ENCODE measurements at regions not wholly inside any gene's neighbourhood (a gene's known extent, or its start where the extent isn't known, plus 50 kb on each side); places are given as distances from the start of the nearest gene placed in this dataset.

- TF ChIP-seq POLR2A (IDR thresholded peaks at IDR 0.05): no peak
- no peak for TF ChIP-seq CTCF (IDR thresholded peaks at IDR 0.05 in 4 of 5, conservative IDR thresholded peaks at IDR 0.05 in 1 of 5)
Observed at GRCh38 chr20:6924681-6925080, 157.2 kb downstream of the BMP2 start.
